GM21723 (cell line): ENCODE measurements at regions not wholly inside any gene's neighbourhood (a gene's known extent, or its start where the extent isn't known, plus 50 kb on each side); places are given as distances from the start of the nearest gene placed in this dataset.
"Not testable (repeated sequence)": the region's sequence is repeated elsewhere in the genome, so short reads cannot be mapped to it uniquely, and the experiment has no call there.

Source experiments
- ATAC-seq: cut with Tn5 transposase; IDR thresholded peaks from one replicate; pipeline ENCODE4 v1.9.1; 2021; ENCODE audit warnings: mild to moderate bottlenecking, moderate library complexity; ENCODE audit not compliant: unreplicated experiment

- no peak for ATAC-seq
These were observed 50.7 kb upstream of the SYNDIG1 start for GRCh38 chr20:24418731-24419130.

GRCh38 chr20:24417485-24417884, 51.9 kb upstream of the SYNDIG1 start:
- ATAC-seq: no peak

GRCh38 chr20:24415444-24415843, 54.0 kb upstream of the SYNDIG1 start:
- not testable (repeated sequence) for ATAC-seq

- no peak for ATAC-seq
These were observed 57.6 kb upstream of the SYNDIG1 start for GRCh38 chr20:24411834-24412216.

GRCh38 chr20:24411003-24411833, 58.2 kb upstream of the SYNDIG1 start:
- ATAC-seq: no peak

- no peak for ATAC-seq
These were observed 62.3 kb upstream of the SYNDIG1 start for GRCh38 chr20:24407151-24407550.

- ATAC-seq: no peak
These were observed 62.7 kb upstream of the SYNDIG1 start for GRCh38 chr20:24406750-24407149.

- ATAC-seq: no peak
These were observed 63.2 kb upstream of the SYNDIG1 start for GRCh38 chr20:24406251-24406650.

- ATAC-seq: no peak
These were observed 63.6 kb upstream of the SYNDIG1 start for GRCh38 chr20:24405810-24406209.

- no peak for ATAC-seq
These were observed 66.0 kb upstream of the SYNDIG1 start for GRCh38 chr20:24403406-24403805.

- no peak for ATAC-seq
These were observed 67.2 kb upstream of the SYNDIG1 start for GRCh38 chr20:24402188-24402587.

- ATAC-seq: no peak
These were observed 74.3 kb upstream of the SYNDIG1 start for GRCh38 chr20:24395151-24395550.

GRCh38 chr20:24393903-24394302, 75.5 kb upstream of the SYNDIG1 start:
- no peak for ATAC-seq

GRCh38 chr20:24392612-24393011, 76.8 kb upstream of the SYNDIG1 start:
- no peak for ATAC-seq

GRCh38 chr20:24389686-24390085, 79.7 kb upstream of the SYNDIG1 start:
- no peak for ATAC-seq

GRCh38 chr20:24388828-24389380, 80.5 kb upstream of the SYNDIG1 start:
- ATAC-seq: no peak

GRCh38 chr20:24385547-24385946, 83.9 kb upstream of the SYNDIG1 start:
- no peak for ATAC-seq

GRCh38 chr20:24384865-24385264, 84.6 kb upstream of the SYNDIG1 start:
- ATAC-seq: no peak

GRCh38 chr20:24382743-24383142, 86.7 kb upstream of the SYNDIG1 start:
- no peak for ATAC-seq

GRCh38 chr20:24382331-24382730, 87.1 kb upstream of the SYNDIG1 start:
- ATAC-seq: no peak

GRCh38 chr20:24381886-24382285, 87.5 kb upstream of the SYNDIG1 start:
- ATAC-seq: no peak

GRCh38 chr20:24379484-24379927, 89.9 kb upstream of the SYNDIG1 start:
- no peak for ATAC-seq
